ENCODE measurements at regions not wholly inside any gene's neighbourhood (a gene's known extent, or its start where the extent isn't known, plus 50 kb on each side); places are given as distances from the start of the nearest gene placed in this dataset.
A peak's percentile ranks its signal among the peaks of the same experiment; 100 is the strongest.

- DNase-seq = no peak
Observed at GRCh38 chr5:148012801-148013200, 51.0 kb upstream of the SPINK5 start.

- DNase-seq = no peak
Observed at GRCh38 chr5:148011398-148012137, 52.2 kb upstream of the SPINK5 start.

GRCh38 chr5:148005788-148006520 lies 57.8 kb upstream of the SPINK5 start:
- peak; percentile 17 for DNase-seq

DNA sequence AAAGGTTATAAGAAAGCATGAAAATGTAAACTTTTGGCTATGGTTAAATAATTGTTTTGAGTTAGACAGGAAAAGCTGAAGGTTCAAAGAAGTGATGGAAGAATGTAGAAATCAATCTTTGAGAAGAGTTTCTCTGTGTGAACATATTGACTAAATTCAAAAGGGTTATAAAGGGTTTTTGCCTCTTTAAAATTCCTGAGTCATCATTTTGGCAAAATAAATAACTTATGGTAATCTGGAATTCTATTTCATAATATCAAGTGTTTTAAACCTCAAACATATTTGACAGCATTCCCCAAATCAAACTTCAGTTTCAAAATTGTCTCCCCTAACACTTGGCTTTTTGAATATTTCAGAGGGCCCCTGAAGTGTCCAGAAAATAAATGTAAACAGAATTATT lies 60.6 kb upstream of the SPINK5 start:
- DNase-seq = no peak

DNA sequence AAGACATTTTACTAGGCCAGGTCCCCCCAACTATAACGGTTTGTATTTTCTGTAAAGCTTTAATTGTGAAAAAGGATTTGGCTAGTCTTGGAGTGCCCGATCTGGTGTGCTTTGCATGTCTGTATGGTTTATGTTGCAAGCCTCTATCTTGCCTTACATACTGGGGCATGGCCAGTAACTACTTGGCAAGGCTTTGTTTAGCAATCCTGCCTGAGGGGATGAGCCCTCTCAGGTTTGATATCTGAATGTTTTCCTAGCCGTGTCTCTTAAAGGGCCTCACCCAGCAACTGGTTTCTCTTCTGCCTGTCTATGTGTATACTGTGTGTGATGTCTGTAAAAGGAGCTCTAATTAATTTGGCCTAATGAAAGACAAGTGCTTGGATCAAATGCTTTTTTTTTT lies 61.3 kb upstream of the SPINK5 start:
- DNase-seq = no peak

DNA sequence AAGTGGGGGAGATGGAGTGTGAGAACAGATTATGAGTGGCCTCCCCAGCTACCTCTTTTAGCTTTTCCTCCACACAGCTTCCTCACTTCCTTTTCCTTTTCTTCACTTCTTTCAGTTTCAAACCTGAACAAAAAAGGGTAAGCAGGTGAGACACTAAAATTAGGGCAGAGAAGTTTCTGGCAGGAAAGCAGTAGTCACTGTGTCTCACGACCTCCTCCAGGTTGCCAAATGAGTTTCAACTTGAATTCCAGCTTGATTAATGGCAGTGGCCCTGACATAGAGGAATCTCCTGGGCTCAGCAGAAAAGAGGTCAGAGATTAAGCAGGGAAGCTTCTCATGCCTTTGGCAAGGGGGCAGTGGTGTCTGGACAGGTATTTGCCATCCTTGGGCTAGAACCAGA lies 63.7 kb upstream of the SPINK5 start:
- no peak for DNase-seq

DNA sequence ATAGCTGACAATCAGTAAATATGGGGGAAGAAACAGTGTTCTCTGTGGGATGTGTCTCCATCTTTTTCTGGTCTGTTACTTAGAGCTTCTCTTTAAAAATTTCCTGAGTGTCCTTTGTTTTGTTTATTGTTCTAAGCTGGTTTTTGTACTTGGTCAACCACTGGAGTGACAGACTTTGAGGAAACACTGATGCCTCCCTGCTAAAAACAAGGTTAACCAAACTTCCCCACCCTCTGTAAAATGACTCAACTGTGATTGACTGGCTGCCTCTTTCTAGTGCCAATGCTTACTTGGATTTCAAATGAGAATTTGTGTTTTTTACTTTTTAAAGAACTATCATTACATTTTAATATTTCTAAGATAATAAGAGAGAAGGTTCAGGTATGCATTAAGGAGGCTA lies 65.1 kb upstream of the SPINK5 start:
- no peak for DNase-seq

DNA sequence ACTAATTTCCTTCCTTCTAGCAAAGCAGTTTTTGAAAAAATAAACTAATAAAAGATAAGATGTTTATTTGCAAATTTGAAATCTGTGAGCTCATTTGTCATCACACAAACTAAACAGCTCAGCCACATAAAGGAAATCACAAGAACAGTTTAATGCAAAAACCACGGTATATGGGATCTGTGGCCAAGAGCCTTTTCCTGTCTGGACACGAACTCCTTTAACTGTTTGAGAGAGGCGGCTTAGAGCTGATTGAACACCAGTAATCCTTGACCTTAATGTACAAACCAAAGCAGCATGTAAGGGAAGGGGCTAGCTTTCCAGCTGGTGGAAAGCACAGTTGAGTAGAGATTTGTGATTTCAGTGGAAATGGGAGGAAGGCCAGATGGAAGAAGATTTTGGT lies 66.3 kb upstream of the SPINK5 start:
- DNase-seq = no peak

DNA sequence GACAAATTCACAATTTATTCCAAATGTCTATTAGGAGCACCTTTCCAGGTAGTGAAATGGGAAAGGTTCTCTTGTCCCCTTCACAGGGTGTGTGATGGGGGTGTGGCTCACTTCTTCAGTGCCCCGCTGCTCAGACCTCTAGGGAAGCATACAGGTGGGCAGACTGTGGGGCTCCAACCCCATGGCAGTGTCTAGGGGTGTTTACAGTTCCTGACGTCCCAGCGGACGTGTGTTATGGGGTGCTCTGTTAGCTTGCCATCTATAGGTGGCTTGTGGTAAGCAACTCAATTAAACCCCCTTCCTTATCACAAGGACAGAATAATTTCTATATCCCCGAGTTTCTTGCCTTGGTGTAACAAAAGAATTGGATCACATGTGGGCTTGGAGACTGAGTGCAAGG lies 67.4 kb upstream of the SPINK5 start:
- DNase-seq = no peak

DNA sequence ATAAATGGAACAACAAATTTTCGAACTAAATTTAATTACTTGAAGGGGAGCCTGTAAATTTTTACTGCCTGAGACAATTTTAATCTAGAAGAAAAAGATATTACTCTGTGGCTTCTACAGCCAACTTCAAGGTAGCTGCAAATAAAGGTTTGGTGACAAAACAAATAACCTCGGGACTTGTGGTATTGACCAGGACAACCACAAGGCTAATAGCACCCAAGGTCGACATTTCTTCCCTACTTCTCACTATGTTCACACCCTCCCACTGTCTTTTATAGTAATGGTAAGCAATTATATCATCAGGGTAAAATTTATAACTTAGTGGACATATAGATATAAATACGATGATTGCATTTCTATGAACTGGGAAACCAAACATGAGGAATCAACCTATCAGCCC lies 67.9 kb upstream of the SPINK5 start:
- DNase-seq = no peak

GRCh38 chr5:147989994-147990393 lies 73.8 kb upstream of the SPINK5 start:
- DNase-seq = no peak

DNA sequence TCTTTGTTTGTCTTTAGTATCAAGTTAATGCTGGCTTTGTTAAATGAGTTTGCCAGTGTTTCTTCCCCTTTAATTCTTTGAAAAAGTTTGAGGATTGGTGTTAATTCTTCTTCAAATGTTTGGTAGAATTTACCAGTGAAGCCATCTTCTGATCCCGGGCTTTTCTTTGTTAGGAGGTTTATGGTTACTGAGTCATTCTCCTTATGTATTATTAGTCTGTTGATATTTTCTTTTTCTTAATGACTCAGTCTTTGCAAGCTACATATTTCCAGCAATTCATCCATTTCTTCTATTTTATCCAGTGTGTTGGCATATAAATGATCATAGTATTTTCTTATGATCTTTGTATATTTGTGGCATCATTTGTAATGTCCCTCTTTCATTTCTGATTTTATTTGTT lies 74.5 kb upstream of the SPINK5 start:
- DNase-seq = no peak

GRCh38 chr5:147986134-147986757 lies 77.5 kb upstream of the SPINK5 start:
- no peak for DNase-seq

DNA sequence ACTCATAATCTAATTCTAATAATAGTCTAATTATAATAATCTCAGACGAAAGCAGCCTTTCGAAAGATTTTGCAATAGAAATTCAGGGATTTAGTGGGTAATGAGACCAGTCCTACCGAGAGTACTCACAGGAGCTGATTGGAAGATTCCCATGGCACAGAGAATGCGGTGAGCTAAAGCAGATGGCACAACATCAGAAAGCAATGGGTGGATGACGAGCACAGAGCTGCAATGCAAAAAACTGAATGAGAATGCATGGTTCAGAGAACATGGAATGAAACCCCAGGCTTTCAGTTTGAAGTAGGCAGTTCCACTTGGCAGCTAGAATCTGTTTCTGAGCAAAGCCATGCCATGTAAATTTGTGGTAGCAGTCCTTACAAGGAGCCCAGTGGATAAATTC lies 78.2 kb upstream of the SPINK5 start:
- DNase-seq = no peak

- DNase-seq = no peak
Observed at GRCh38 chr5:147983742-147984141, 77.4 kb upstream of the C5orf46 start.

DNA sequence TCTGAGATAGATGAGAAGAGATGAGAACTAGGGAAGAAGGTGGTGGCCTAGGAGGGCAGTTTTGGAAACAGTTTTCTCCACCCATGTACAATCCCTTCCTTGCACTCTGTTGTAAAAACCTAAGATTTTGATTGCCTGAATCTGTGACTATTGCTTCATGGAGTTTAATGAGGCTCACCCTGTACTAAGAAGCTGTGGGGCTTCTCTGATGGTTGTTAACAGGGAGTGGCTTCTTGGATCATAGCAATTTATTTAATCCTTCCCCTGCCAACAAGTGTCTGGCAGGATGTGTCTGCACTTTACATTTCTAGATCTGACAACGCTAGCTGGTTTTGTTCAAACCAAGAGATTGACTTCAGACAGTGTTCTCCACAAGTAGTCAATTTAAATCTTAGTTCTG lies 74.7 kb upstream of the C5orf46 start:
- DNase-seq = no peak

DNA sequence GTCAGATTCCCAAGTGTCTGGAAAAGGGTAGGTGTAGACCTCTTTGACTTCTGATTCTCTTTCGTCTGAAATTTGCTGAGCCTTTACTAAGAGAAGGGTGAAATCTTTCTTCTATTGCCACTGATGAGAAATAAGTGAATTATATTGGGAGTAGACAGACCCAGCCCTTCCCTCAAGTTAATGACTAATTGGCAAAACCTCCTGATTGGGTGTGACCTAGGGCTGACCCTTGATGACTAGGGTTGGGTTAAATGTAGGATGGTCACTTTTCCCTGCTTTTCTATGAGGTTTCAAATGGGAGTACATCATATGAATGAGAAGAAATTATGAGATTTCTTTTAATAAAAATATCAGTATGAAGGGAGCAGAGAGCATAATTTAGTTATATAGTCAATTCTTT lies 73.4 kb upstream of the C5orf46 start:
- DNase-seq = no peak

GRCh38 chr5:147972076-147972840 lies 65.9 kb upstream of the C5orf46 start:
- no peak for DNase-seq

- DNase-seq = no peak
Observed at GRCh38 chr5:147971472-147971871, 65.1 kb upstream of the C5orf46 start.

- DNase-seq = no peak
Observed at GRCh38 chr5:147968855-147969254, 62.5 kb upstream of the C5orf46 start.

DNA sequence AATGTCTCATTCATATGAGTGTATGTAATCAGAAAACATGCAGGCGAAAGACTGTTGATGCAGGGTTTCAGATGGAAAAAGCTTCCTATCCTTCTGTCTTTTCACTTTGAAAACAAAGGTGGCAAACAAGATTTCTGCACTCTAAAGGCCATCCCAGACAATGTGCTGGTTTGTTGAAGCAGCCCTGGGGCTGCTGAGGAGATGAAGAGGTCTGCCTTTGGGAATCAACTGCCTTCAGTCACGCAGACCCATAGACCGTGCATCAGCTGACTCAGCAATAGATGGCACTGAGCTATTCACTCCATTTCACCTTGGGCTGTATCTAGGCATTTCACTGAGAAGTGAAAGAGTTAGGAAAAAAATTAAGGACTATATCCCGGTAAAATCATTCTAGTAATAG lies 60.5 kb upstream of the C5orf46 start:
- no peak for DNase-seq

GRCh38 chr5:147966326-147966725 lies 60.0 kb upstream of the C5orf46 start:
- no peak for DNase-seq

- no peak for DNase-seq
Observed at GRCh38 chr5:147965715-147966114, 59.4 kb upstream of the C5orf46 start.
